ENCODE measurements at regions not wholly inside any gene's neighbourhood (a gene's known extent, or its start where the extent isn't known, plus 50 kb on each side); places are given as distances from the start of the nearest gene placed in this dataset.

DNA sequence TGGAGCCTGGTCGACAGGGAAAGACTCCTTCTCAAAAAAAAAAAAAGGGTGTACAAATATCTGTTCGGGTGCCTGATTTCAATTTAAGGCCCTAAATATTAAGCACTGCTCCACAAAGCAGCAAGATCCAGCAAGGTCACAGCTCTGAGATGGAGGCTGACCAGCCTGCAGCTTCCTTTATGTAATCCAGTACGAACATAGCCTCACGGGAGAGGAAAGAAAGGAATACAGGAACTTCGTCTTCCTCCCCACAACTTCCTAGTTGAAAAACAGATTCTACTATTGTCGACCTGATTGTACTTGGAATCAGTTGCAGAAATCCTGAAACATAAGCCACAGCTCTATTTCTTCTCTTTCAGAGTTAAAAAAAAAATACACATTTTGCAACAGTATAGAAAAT, 53.5 kb upstream of the TBC1D9 start:
- intact Hi-C loops (cut with DNase I), result no loop called here
- no peak for ATAC-seq

DNA sequence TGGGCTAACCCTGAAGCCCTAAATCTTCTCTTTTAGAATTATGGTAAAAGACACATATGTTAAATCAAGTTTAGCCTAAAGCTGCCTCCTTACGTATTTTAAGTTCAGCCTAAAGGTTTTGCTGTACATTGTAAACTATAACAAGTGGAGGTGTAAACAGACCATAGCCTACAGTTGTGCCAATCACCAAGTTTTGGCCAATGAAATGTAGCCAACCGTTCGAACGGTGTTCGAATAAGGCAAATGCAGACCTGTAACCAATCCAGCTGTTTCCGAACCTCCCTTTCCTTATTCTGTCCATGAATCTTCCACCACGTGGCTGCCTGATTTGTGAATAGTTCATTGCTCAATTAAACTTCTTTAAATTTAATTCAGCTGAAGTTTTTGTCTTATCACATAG, 52.1 kb upstream of the TBC1D9 start:
- DNase-seq (no peak), ATAC-seq (no peak)
- intact Hi-C loops (cut with DNase I), result no loop called here

More for the DNA sequence above, 53.5 kb upstream of the TBC1D9 start:
- DNase-seq, result no peak

DNA sequence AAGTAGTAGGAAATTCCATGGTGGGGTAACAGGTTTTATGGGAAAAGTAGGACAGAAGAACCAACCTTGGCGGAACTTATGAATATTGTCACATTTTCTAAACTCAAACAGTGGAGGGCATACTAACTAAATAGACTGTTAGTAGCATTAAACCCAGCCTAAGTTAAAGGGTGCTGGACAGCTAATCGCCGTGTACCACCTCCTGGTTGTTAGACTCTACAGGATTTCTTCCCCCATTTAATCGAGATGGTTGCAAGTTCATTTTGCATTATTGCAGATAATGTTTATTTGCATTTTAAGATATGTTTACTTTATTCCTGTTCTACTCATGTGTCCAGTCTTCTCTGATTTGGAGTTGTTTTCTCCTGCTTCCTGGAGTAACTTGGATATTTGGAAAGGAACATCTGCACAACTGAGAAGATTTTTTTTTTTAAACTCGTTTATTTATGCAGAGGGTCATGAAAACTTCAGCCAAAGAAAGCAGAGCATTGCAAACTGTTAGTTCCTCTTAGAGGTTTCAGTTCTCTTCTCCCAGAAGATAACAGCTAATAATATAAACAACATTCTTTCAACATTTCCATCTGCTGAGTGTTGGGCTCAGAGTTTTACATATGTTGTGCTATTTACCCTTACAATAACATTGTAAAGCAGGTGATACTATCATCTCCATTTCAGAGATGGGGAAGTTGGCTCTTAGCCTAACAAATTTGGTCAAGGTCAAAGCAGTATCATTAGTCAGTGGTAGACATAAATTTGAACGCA, 51.5 kb upstream of the TBC1D9 start:
- peak in 1 of 2 donors; percentile 67 for ATAC-seq
- no peak for DNase-seq
- intact Hi-C loops (cut with DNase I), result no loop called here

DNA sequence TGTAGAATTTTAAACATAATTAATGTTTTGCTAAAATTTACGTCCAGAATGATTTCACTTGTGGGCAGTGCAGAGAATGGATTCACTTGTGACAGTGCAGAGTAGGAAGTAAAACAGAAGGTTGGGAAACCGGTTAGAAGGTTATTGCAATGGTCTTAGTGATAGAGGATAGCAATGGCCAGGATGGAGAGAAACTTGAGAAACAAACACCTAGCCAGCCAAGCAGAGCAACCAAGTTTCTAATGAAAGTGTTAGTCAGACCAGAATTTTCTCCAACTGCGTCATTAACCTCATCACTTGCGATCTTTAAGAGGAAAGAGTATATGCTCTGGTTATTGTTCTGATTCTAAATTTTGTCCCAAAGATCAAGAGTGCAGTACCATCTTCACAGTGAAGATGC, 50.0 kb upstream of the TBC1D9 start:
- ATAC-seq (no peak), DNase-seq (no peak)
- intact Hi-C loops (cut with DNase I), result no loop called here

Data from left cardiac atrium (tissue), 4 donors.